Lower leg skin (tissue), 4 donors: ENCODE measurements at regions not wholly inside any gene's neighbourhood (a gene's known extent, or its start where the extent isn't known, plus 50 kb on each side); places are given as distances from the start of the nearest gene placed in this dataset.

Source experiments
- DNase-seq, 2 donors: peaks; one replicate each; pipeline ENCODE4 v3.0.0-alpha.2; 2019; ENCODE audit warnings: low spot score in 2 of 2
- H3K4me3 ChIP-seq: fragments of 200-600 bp; sonication (generic); 2 replicates; pipeline ENCODE4 v1.5.1; 2017; ENCODE audit warnings: mild to moderate bottlenecking, low read depth; ENCODE audit not compliant: poor library complexity, severe bottlenecking
- POLR2A ChIP-seq, 2 donors: fragments of 450-650 bp; IDR thresholded peaks; one replicate each; pipeline ENCODE4 v1.6.1; 2016 to 2017; ENCODE audit warnings: antibody characterized with exemption in 2 of 2, mild to moderate bottlenecking in 1 of 2, moderate library complexity in 1 of 2
- WGBS, 2 donors: methylation state at CpG; one replicate each; pipeline ENCODE4 v1.1.5; 2018; 5-methylcytosine and 5-hydroxymethylcytosine counted together
- intact Hi-C: fragments of 100-400 bp; cut with DNase I; formaldehyde crosslinking; loops from one replicate; pipeline ENCODE4 v1.15.0; 2023; ENCODE audit warnings: low total_unique reads
- TF ChIP-seq, protein P1 (sequence below), 3 donors: fragments of 450-650 bp; IDR thresholded peaks; one replicate each; pipeline ENCODE4 v1.5.1; 2016; ENCODE audit warnings: antibody characterized with exemption in 3 of 3, mild to moderate bottlenecking in 3 of 3, moderate library complexity in 2 of 3

- TF ChIP-seq, protein P1, sequence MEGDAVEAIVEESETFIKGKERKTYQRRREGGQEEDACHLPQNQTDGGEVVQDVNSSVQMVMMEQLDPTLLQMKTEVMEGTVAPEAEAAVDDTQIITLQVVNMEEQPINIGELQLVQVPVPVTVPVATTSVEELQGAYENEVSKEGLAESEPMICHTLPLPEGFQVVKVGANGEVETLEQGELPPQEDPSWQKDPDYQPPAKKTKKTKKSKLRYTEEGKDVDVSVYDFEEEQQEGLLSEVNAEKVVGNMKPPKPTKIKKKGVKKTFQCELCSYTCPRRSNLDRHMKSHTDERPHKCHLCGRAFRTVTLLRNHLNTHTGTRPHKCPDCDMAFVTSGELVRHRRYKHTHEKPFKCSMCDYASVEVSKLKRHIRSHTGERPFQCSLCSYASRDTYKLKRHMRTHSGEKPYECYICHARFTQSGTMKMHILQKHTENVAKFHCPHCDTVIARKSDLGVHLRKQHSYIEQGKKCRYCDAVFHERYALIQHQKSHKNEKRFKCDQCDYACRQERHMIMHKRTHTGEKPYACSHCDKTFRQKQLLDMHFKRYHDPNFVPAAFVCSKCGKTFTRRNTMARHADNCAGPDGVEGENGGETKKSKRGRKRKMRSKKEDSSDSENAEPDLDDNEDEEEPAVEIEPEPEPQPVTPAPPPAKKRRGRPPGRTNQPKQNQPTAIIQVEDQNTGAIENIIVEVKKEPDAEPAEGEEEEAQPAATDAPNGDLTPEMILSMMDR (IDR thresholded peaks at IDR 0.05), result no peak
- TF ChIP-seq POLR2A (IDR thresholded peaks at IDR 0.05), result no peak
- no peak overlapping the region for H3K4me3 ChIP-seq
- intact Hi-C loops, result no loop called here
- 81 to 86% methylated on average over 3 of the region's 3 CpGs for WGBS, 2 donors
- DNase-seq, result no peak
Observed at GRCh38 chr19:28514166-28514565, 698.8 kb downstream of the UQCRFS1 start.

GRCh38 chr19:28511655-28512054 is 701.3 kb downstream of the UQCRFS1 start:
- no peak for TF ChIP-seq POLR2A (IDR thresholded peaks at IDR 0.05)
- TF ChIP-seq, protein P1 (IDR thresholded peaks at IDR 0.05), result no peak
- 84 to 88% methylated on average over 1 of the region's 1 CpG for WGBS, 2 donors

DNA sequence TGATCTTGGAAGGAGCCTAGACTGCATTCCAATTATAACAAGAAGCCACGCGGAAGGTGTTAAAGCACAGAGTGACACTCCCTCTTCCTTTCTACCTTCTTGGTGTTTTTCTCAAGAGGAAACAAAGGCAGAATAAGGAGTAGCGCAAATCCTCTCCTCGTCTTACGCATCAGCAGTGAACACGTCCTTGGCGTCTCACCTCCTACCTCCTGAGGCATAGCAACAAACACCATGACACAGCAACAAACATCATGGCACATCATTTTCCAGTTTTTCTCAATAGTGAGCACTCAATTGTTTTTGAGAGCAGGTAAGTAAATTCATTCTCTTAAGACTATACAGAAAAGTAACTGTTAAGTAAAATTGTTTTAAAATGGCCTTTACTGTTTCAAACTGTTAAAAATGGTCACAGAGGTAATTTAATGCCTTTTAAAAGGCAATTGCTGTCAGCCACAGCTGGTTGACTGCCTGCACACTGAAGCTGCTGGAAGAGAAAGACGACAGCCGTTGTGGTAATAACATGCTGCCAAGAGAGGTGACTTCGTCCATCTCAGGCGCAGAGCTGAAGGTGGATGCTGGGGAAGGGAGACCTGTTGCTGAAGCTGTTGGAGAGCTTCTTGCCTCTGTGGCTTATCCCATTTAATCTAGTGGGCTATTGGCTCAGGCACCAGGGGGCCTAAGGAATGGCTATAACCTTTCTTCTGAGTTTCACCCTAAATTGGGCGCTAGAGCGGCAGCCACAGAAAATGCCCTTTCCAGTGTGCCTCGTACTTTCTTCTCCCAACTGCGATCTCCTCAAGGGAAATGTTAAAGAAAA is 703.7 kb downstream of the UQCRFS1 start:
- peak in 1 of 2 donors; percentile 12 for DNase-seq
- intact Hi-C loops, result no loop called here
- TF ChIP-seq, protein P1 (IDR thresholded peaks at IDR 0.05), result no peak
- no peak for TF ChIP-seq POLR2A (IDR thresholded peaks at IDR 0.05)
- WGBS, 2 donors, result 71 to 73% methylated on average over 15 of the region's 15 CpGs
- H3K4me3 ChIP-seq, result no peak overlapping the region

More at GRCh38 chr19:28511655-28512054, 701.3 kb downstream of the UQCRFS1 start:
- H3K4me3 ChIP-seq, result no peak overlapping the region
- intact Hi-C loops, result no loop called here
- no peak for DNase-seq

DNA sequence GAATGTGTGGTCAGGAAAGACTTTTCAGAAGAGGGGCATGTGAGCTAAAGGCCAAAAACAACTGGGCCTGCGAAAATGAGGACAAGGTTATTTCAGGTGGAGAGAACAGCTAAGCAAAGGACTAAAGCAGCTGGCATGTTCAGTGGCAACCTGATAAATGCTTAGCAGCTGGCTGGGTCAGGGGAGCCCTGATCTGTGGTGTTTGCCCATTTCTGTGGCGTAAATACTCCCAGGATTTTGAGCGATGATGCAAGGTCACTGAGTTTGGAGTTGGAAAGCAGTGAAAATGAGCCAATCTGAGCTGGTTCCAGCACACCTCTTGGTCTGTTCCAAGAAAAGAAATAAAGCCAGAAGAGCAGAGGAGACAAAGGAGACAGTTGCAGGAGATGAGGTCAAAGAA is 704.3 kb downstream of the UQCRFS1 start:
- WGBS, 2 donors, result 89 to 91% methylated on average over 3 of the region's 3 CpGs
- intact Hi-C loops, result no loop called here

DNA sequence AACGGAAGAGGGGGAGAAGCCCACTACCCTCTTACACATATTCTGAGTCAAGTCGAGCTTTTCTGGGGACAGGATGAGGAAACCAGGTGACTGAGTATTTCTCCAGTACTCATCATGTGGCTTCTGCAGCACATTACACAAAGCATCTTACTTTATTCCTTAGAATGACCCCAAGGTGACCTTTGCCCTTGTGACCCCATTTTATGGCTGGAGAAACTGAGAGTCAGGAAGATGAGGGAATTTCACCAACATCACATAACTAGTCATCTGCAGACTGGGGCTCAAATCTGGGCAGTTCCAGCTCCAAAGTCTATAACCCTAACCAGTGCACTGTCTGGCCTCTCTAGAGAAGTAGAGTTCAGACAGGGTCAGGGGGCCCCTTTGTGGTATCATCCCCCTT is 707.0 kb downstream of the UQCRFS1 start:
- peak in 1 of 2 donors; percentile 9 for DNase-seq
- intact Hi-C loops, result no loop called here
- TF ChIP-seq, protein P1 (IDR thresholded peaks at IDR 0.05), result no peak
- no peak for TF ChIP-seq POLR2A (IDR thresholded peaks at IDR 0.05)
- WGBS, 2 donors, result 75 to 77% methylated on average over 2 of the region's 2 CpGs
- no peak overlapping the region for H3K4me3 ChIP-seq

More for the DNA sequence above, 704.3 kb downstream of the UQCRFS1 start:
- H3K4me3 ChIP-seq, result no peak overlapping the region
- peak in 1 of 2 donors; percentile 67 for DNase-seq
- TF ChIP-seq, protein P1 (IDR thresholded peaks at IDR 0.05), result no peak
- no peak for TF ChIP-seq POLR2A (IDR thresholded peaks at IDR 0.05)
